ENCODE measurements at regions not wholly inside any gene's neighbourhood (a gene's known extent, or its start where the extent isn't known, plus 50 kb on each side); places are given as distances from the start of the nearest gene placed in this dataset.

DNA sequence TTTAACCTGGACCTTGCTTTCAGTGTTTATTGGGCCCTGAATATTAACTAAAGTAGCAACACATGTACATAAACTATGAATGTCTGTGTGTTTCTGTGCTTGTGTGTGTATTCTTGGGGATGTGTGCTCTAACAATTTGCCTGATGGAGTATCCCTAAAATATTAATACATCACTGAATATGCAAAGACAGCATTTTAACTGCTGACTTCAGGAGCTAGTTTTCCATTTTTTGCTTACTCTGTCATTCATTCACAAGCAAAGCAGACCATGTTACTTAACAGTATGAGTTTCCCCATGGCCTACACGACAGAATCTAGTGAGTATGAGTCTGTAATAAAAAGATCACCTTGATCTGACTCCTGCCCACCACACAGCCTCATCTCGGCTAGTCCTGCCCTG is 402.8 kb downstream of the BCAT1 start:
- DNase-seq (ENCODE audit: low read depth in 1 of 2, low spot score in 1 of 2), result no peak
- no peak overlapping the region for H3K4me3 ChIP-seq (replicated peaks; ENCODE audit: insufficient read depth, low read length)
- H3K27me3 ChIP-seq (ENCODE audit: insufficient read depth, poor library complexity, severe bottlenecking), result no peaks in the 10 kb centered on the region
- H3K27ac ChIP-seq (replicated peaks), result no peak overlapping the region
- no peak for TF ChIP-seq REST (IDR thresholded peaks at IDR 0.05; ENCODE audit: insufficient replicate concordance, low read depth)
- no peak for TF ChIP-seq CTCF (IDR thresholded peaks at IDR 0.05; ENCODE audit: insufficient read depth, low read length)
- TF ChIP-seq SPI1 (IDR thresholded peaks at IDR 0.05; ENCODE audit: borderline replicate concordance, low read depth), result no peak
- no peak for TF ChIP-seq POLR2AphosphoS5 (IDR thresholded peaks at IDR 0.05; ENCODE audit: low read depth)
- TF ChIP-seq GABPA (IDR thresholded peaks at IDR 0.05; ENCODE audit: low read depth), result no peak

DNA sequence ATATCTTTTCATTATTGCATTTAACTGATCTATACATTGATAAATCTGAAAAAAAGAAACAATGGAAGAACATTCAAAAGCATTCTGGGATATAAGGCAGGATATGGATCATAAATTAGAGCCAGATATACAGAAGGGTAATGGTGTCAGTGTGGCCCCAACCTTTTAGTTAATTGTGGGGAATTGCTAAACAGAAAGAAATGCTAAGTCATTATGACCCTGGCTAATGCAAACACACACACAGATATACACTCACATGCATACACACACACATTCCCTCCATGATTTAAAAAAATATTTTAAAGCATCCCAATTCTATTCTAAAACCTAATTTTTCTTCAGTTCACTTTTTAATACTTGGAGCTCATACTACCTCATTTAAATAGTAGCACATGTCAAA is 404.5 kb downstream of the BCAT1 start:
- no peak for DNase-seq (ENCODE audit: low read depth in 1 of 2, low spot score in 1 of 2)
- no peak overlapping the region for H3K4me3 ChIP-seq (replicated peaks; ENCODE audit: insufficient read depth, low read length)
- no peak overlapping the region for H3K27ac ChIP-seq (replicated peaks)
- H3K27me3 ChIP-seq (ENCODE audit: insufficient read depth, poor library complexity, severe bottlenecking), result no peaks in the 10 kb centered on the region
- TF ChIP-seq POLR2AphosphoS5 (IDR thresholded peaks at IDR 0.05; ENCODE audit: low read depth), result no peak
- TF ChIP-seq CTCF (IDR thresholded peaks at IDR 0.05; ENCODE audit: insufficient read depth, low read length), result no peak
- no peak for TF ChIP-seq REST (IDR thresholded peaks at IDR 0.05; ENCODE audit: insufficient replicate concordance, low read depth)
- TF ChIP-seq GABPA (IDR thresholded peaks at IDR 0.05; ENCODE audit: low read depth), result no peak
- TF ChIP-seq SPI1 (IDR thresholded peaks at IDR 0.05; ENCODE audit: borderline replicate concordance, low read depth), result no peak

DNA sequence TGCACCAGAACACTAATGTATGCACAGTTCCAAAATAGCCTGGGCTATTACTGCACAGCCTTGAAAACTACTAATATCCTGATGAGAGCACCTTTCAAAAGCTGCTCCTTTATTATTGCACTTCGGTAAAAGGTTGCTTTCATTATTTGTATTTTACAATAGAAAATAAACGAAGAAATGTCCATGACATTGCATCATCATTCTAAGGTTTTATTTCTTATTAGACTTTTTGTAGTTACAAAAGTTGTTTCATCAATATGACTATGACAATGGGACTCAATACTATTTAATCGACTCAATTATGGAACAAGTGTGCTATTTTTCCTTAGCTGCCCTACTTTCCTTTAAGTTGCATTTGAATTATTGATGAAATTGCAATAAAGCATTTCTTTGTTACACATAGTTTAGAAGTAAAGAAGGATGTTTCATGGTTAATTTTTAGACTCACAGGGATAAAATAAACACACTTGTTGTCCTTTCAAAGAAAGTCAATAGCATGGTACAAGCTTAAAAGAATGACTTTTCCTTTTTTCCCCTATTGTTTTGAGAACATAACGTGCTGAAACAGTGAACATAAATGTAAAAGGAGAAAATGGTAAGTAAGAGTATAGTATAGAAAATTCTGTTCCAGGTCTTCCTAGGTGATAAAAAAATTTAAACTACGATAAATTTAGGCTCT is 407.6 kb downstream of the BCAT1 start:
- no peak for DNase-seq (ENCODE audit: low read depth in 1 of 2, low spot score in 1 of 2)
- Histone ChIP-seq H3K27ac (replicated peaks) (no peak overlapping the region), H3K4me3 (replicated peaks; ENCODE audit: insufficient read depth, low read length) (no peak overlapping the region), H3K27me3 (ENCODE audit: insufficient read depth, poor library complexity, severe bottlenecking) (no peaks in the 10 kb centered on the region)
- TF ChIP-seq GABPA (IDR thresholded peaks at IDR 0.05; ENCODE audit: low read depth) (no peak), POLR2AphosphoS5 (IDR thresholded peaks at IDR 0.05; ENCODE audit: low read depth) (no peak), CTCF (IDR thresholded peaks at IDR 0.05; ENCODE audit: insufficient read depth, low read length) (no peak), REST (IDR thresholded peaks at IDR 0.05; ENCODE audit: insufficient replicate concordance, low read depth) (no peak), SPI1 (IDR thresholded peaks at IDR 0.05; ENCODE audit: borderline replicate concordance, low read depth) (no peak)
